ENCODE measurements at regions not wholly inside any gene's neighbourhood (a gene's known extent, or its start where the extent isn't known, plus 50 kb on each side); places are given as distances from the start of the nearest gene placed in this dataset.
"Not testable (repeated sequence)": the region's sequence is repeated elsewhere in the genome, so short reads cannot be mapped to it uniquely, and the experiment has no call there.

DNA sequence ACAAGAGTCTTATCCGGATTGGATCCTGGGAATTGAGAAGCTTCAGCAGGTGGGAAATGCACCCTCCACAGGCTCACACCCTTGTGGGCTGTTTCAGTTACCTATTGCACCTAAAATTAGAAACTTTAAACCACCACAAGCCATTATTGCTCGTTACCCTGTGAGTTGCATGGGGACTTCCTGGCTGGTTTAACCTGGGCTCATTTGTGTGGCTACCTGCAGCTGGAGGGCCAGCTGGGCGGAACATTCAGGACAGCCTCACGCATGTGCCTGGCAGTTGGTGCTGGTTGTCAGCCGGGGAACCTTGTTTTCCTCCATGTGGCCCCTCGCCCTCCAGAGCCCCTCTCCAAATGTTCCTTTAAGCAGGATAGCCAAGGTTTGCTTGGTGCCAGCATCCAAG is 118.5 kb upstream of the DEFB108B start:
- TF ChIP-seq, protein P1, sequence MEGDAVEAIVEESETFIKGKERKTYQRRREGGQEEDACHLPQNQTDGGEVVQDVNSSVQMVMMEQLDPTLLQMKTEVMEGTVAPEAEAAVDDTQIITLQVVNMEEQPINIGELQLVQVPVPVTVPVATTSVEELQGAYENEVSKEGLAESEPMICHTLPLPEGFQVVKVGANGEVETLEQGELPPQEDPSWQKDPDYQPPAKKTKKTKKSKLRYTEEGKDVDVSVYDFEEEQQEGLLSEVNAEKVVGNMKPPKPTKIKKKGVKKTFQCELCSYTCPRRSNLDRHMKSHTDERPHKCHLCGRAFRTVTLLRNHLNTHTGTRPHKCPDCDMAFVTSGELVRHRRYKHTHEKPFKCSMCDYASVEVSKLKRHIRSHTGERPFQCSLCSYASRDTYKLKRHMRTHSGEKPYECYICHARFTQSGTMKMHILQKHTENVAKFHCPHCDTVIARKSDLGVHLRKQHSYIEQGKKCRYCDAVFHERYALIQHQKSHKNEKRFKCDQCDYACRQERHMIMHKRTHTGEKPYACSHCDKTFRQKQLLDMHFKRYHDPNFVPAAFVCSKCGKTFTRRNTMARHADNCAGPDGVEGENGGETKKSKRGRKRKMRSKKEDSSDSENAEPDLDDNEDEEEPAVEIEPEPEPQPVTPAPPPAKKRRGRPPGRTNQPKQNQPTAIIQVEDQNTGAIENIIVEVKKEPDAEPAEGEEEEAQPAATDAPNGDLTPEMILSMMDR (IDR thresholded peaks at IDR 0.05) = not testable (repeated sequence)
- TF ChIP-seq EZH2 (IDR thresholded peaks at IDR 0.05) = not testable (repeated sequence)
